Ovary (tissue), 3 donors: ENCODE measurements at regions not wholly inside any gene's neighbourhood (a gene's known extent, or its start where the extent isn't known, plus 50 kb on each side); places are given as distances from the start of the nearest gene placed in this dataset.

Experiments
- POLR2A ChIP-seq: fragments of 450-650 bp; IDR thresholded peaks from one replicate; pipeline ENCODE4 v1.6.1; 2017; ENCODE audit warnings: antibody characterized with exemption, mild to moderate bottlenecking, moderate library complexity
- TF ChIP-seq, protein P1 (sequence below), 3 donors: fragments of 450-650 bp in 2 of 3; fragments of 200-600 bp in 1 of 3; IDR thresholded peaks; one replicate each; pipeline versions ENCODE4 v1.5.1 to v1.8.0; 2016 to 2022; ENCODE audit warnings: antibody characterized with exemption in 3 of 3, mild to moderate bottlenecking in 1 of 3
- donor health status: DM: no; HTN: no; CAD: no.

DNA sequence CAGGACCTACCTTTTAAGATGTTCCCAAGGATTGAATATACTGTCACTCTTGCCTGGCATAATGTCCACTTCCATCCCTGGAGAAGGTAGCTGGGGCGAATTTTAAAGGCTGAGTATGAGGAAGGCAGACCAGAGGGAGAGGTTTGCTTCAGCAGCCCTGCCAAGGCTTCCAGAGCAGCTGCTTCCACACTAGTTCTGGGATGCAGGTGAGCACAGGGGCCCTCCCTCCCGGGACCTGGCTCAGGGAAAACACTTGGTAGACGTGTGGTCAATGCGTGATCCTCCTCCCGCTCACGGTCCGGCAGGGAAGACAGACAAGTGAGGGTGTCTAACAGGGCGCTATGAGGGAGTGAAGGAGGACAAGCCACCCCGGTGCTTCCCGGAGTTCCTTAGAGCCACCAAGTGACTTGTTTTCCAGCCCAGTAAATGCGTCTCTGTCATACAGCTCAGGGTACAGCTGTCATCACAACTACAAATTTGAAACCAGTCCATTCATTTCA is 327.6 kb downstream of the ARRDC4 start:
- TF ChIP-seq POLR2A = no peak
- TF ChIP-seq, protein P1, sequence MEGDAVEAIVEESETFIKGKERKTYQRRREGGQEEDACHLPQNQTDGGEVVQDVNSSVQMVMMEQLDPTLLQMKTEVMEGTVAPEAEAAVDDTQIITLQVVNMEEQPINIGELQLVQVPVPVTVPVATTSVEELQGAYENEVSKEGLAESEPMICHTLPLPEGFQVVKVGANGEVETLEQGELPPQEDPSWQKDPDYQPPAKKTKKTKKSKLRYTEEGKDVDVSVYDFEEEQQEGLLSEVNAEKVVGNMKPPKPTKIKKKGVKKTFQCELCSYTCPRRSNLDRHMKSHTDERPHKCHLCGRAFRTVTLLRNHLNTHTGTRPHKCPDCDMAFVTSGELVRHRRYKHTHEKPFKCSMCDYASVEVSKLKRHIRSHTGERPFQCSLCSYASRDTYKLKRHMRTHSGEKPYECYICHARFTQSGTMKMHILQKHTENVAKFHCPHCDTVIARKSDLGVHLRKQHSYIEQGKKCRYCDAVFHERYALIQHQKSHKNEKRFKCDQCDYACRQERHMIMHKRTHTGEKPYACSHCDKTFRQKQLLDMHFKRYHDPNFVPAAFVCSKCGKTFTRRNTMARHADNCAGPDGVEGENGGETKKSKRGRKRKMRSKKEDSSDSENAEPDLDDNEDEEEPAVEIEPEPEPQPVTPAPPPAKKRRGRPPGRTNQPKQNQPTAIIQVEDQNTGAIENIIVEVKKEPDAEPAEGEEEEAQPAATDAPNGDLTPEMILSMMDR (IDR thresholded peaks at IDR 0.05) = no peak
